ENCODE measurements at regions not wholly inside any gene's neighbourhood (a gene's known extent, or its start where the extent isn't known, plus 50 kb on each side); places are given as distances from the start of the nearest gene placed in this dataset.

- TF ChIP-seq ZNF395 (CRISPR knock-in tag; IDR thresholded peaks at IDR 0.05), result no peak
- no peak for TF ChIP-seq ZNF76 (CRISPR knock-in tag; IDR thresholded peaks at IDR 0.05; ENCODE audit: borderline replicate concordance)
- no peak for TF ChIP-seq GTF2F1 (IDR thresholded peaks at IDR 0.05; ENCODE audit: low read depth, low read length)
- no peak for TF ChIP-seq CTCF (IDR thresholded peaks at IDR 0.05 in 2 of 3, conservative IDR thresholded peaks at IDR 0.05 in 1 of 3; ENCODE audit: insufficient read depth in 2 of 3, low read depth in 1 of 3, low read length in 3 of 3)
- TF ChIP-seq MXI1 (IDR thresholded peaks at IDR 0.05; ENCODE audit: low read depth, low read length), result no peak
- TF ChIP-seq TEAD2 (tag; IDR thresholded peaks at IDR 0.05), result no peak
- TF ChIP-seq YY1 (IDR thresholded peaks at IDR 0.05; ENCODE audit: borderline replicate concordance in 1 of 3, control insufficient read depth in 1 of 3, extremely low read depth in 1 of 3, insufficient read depth in 3 of 3, insufficient read length in 1 of 3, insufficient replicate concordance in 2 of 3, low read depth in 1 of 3, low read length in 2 of 3), result no peak
- no peak for TF ChIP-seq ZNF263 (CRISPR knock-in tag; IDR thresholded peaks at IDR 0.05; ENCODE audit: borderline replicate concordance)
- no peak for TF ChIP-seq CBFA2T2 (conservative IDR thresholded peaks at IDR 0.05)
- TF ChIP-seq EGR1 (conservative IDR thresholded peaks at IDR 0.05), result no peak
Measured at GRCh38 chr6:159331451-159331850, 162.3 kb downstream of the FNDC1 start.

Measured in K562 (cell line).